GM20000 (cell line): ENCODE measurements at regions not wholly inside any gene's neighbourhood (a gene's known extent, or its start where the extent isn't known, plus 50 kb on each side); places are given as distances from the start of the nearest gene placed in this dataset.

Experiments
- DNase-seq: peaks from one replicate; pipeline ENCODE4 v3.0.0; 2012; ENCODE audit warnings: low spot score
- CTCF ChIP-seq: IDR thresholded peaks from 2 replicates; pipeline ENCODE4 v1.5.1; 2012; ENCODE audit warnings: mild to moderate bottlenecking, control low read depth; ENCODE audit errors: extremely low read depth, missing control alignments

DNA sequence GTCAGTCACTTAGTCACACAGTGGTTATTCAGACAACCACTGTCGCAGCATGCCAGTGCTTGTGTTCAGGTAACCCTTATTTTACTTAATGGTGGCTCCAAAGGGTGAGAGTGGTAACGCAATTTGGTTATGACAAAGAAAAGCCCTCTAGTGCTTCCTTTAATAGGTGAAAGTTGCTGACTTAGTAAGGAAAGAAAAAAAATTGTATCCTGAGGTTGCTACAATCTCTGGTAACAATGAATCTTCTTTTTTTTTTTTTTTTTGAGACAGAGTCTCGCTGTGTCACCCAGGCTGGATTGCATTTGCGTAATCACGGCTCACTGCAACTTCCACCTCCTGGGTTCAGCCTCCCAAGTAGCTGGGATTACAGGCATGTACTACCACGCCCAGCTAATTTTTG is 64.5 kb downstream of the C11orf91 start:
- DNase-seq, result no peak
- TF ChIP-seq CTCF, result no peak

DNA sequence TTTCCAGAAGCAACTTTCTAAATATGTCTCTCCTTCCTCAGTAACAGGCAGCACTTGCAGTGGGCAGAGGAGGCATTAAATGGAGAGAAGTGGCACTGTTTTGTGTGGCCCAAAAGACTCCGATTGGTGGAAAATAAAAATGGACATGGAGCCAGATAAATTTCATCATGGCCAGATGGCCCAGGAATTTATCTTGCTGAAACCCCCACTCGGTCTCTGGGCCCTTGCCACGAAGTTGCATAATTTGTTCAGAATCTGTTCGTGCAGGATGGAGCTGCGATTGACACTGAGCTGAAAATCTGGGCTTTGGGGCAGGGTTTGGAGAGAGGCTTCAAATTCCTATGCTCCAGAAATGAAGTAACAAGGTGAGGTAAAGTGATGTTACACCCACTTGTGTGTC is 65.5 kb downstream of the C11orf91 start:
- no peak for TF ChIP-seq CTCF
- no peak for DNase-seq

DNA sequence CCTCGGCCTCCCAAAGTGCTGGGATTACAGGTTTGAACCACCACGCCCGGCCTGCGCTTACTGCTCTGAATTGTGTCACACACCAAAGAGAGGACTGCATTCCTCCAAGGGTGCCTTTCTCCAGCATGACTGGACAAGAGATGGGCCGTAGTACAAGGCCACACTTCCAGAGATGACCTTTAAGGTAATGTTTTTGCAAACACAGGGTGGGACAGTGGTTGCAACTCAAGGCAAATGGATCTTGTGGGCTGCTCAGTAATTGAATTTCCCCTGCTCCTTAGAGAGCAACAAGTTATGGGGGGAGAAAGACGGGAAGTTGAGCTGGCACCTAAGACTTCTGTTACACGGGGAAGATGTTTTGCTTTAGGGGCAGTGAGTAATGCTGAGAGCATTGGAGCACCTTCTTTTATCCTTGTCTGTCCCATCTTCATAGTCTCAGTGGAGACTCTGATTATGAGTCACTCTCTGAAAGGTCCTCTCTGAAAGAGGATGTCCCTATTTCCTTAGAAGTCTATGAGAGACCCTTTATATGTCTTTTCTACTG is 66.3 kb downstream of the C11orf91 start:
- DNase-seq, result no peak
- TF ChIP-seq CTCF, result no peak

GRCh38 chr11:33633251-33634003 is 67.2 kb downstream of the C11orf91 start:
- DNase-seq, result no peak
- no peak for TF ChIP-seq CTCF

DNA sequence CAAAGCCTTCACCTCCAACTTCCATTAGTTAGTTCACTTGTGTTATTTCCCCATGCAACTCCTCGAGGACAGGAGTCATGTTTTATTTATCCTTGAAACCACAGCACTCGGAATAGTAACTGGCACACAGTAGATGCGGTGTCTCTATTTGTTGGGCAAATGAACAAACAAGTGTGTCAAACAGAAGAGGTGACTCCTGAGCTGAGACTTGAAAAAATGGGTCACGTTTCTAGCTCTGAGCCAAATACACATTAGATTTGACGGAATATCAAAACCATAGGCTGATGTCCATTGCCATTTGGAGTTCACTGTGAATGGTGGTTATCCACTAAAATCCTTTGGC is 68.9 kb downstream of the C11orf91 start:
- no peak for DNase-seq
- TF ChIP-seq CTCF, result no peak

GRCh38 chr11:33630936-33631748 is 69.5 kb downstream of the C11orf91 start:
- no peak for TF ChIP-seq CTCF
- DNase-seq, result no peak

GRCh38 chr11:33624083-33624482 is 76.5 kb downstream of the C11orf91 start:
- no peak for DNase-seq
- no peak for TF ChIP-seq CTCF
